ENCODE measurements at regions not wholly inside any gene's neighbourhood (a gene's known extent, or its start where the extent isn't known, plus 50 kb on each side); places are given as distances from the start of the nearest gene placed in this dataset.

DNA sequence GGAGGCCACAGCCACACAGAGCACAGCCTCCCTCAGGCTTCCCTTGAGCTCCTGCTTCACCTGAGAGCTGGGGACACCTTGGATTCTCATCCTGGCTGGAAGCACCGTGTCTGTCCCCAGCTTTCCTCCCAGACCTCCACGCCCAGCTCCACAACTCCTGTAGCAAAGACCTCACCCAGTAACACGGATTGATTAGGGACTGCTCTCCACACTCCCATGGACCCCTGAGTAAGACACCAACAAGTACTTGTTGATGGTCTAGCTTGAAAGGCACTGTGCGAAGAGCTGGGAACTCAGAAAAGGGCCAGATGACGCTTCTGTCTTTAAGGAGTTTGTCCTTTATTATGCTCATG lies 109.6 kb downstream of the DLL1 start:
- WGBS (ENCODE audit: low lambda C conversion rate, missing lambda C conversion rate), result 92% methylated on average over 5 of the region's 5 CpGs
- no peaks in the 10 kb centered on the region for H3K27me3 ChIP-seq
- no peak overlapping the region for H2AFZ ChIP-seq
- no peak for DNase-seq (ENCODE audit: low spot score)
- no peaks in the 10 kb centered on the region for H3K4me1 ChIP-seq (ENCODE audit: insufficient read depth)
- no peak overlapping the region for H3K4me3 ChIP-seq
- no peaks in the 10 kb centered on the region for H4K20me1 ChIP-seq (ENCODE audit: insufficient read depth, poor library complexity, severe bottlenecking)
- no peaks in the 10 kb centered on the region for H3K36me3 ChIP-seq (replicated peaks; ENCODE audit: insufficient read depth, low read depth)
- no peaks in the 10 kb centered on the region for H3K9me3 ChIP-seq (ENCODE audit: low read depth)
- no peaks in the 10 kb centered on the region for H3K79me2 ChIP-seq
- H3K27ac ChIP-seq, result no peak overlapping the region
- H3K4me2 ChIP-seq, result no peak overlapping the region
- no peaks in the 10 kb centered on the region for H3K9me2 ChIP-seq (replicated peaks; ENCODE audit: insufficient read depth)
- TF ChIP-seq EZH2phosphoT487 (IDR thresholded peaks at IDR 0.05; ENCODE audit: low read depth, severe bottlenecking, unreplicated experiment) (no peak), EZH2 (IDR thresholded peaks at IDR 0.05; ENCODE audit: borderline replicate concordance) (no peak)
- TF ChIP-seq, protein P1, sequence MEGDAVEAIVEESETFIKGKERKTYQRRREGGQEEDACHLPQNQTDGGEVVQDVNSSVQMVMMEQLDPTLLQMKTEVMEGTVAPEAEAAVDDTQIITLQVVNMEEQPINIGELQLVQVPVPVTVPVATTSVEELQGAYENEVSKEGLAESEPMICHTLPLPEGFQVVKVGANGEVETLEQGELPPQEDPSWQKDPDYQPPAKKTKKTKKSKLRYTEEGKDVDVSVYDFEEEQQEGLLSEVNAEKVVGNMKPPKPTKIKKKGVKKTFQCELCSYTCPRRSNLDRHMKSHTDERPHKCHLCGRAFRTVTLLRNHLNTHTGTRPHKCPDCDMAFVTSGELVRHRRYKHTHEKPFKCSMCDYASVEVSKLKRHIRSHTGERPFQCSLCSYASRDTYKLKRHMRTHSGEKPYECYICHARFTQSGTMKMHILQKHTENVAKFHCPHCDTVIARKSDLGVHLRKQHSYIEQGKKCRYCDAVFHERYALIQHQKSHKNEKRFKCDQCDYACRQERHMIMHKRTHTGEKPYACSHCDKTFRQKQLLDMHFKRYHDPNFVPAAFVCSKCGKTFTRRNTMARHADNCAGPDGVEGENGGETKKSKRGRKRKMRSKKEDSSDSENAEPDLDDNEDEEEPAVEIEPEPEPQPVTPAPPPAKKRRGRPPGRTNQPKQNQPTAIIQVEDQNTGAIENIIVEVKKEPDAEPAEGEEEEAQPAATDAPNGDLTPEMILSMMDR (IDR thresholded peaks at IDR 0.05; ENCODE audit: poor library complexity), result no peak

DNA sequence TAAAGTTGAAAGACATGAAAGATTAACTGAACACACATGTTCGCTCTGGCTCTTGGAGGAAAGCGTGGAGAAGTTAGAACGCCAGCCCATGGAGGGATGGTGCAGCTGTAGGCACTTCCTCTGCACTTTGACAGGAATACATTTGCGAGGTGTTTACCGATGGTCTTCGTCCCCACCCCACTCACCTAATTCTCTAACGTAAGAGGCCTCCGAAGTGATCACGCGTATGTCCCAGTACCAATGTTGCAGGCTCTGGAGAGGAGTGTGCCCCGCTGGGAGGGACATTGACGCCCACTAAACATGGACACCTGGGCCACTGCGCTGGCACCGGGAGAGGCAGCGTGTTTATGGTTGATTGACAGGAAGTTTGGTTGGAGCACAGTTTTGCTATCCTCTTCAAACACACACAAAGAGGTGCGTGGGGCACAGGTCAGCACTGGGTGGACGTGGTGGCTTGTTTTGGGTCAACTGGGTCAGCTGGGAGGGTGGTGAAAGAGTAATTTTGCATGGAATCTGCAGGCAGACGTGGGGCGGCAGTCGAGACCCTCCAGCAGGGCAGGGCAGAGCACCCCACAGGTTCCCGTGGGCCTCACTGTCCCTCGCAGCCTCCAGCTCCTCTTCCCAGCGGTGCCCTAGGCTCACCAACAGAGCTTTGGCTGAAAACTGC lies 110.1 kb downstream of the DLL1 start:
- DNase-seq (ENCODE audit: low spot score), result no peak
- Histone ChIP-seq H3K4me2 (no peak overlapping the region), H3K36me3 (replicated peaks; ENCODE audit: insufficient read depth, low read depth) (no peaks in the 10 kb centered on the region), H3K9me3 (ENCODE audit: low read depth) (no peaks in the 10 kb centered on the region), H3K79me2 (no peaks in the 10 kb centered on the region), H3K27me3 (no peaks in the 10 kb centered on the region), H2AFZ (no peak overlapping the region), H3K4me3 (no peak overlapping the region), H3K27ac (no peak overlapping the region), H3K9me2 (replicated peaks; ENCODE audit: insufficient read depth) (no peaks in the 10 kb centered on the region), H4K20me1 (ENCODE audit: insufficient read depth, poor library complexity, severe bottlenecking) (no peaks in the 10 kb centered on the region), H3K4me1 (ENCODE audit: insufficient read depth) (no peaks in the 10 kb centered on the region)
- WGBS (ENCODE audit: low lambda C conversion rate, missing lambda C conversion rate), result 84% methylated on average over 23 of the region's 23 CpGs
- TF ChIP-seq, protein P1 (IDR thresholded peaks at IDR 0.05; ENCODE audit: poor library complexity), result no peak
- TF ChIP-seq EZH2 (IDR thresholded peaks at IDR 0.05; ENCODE audit: borderline replicate concordance), result no peak

DNA sequence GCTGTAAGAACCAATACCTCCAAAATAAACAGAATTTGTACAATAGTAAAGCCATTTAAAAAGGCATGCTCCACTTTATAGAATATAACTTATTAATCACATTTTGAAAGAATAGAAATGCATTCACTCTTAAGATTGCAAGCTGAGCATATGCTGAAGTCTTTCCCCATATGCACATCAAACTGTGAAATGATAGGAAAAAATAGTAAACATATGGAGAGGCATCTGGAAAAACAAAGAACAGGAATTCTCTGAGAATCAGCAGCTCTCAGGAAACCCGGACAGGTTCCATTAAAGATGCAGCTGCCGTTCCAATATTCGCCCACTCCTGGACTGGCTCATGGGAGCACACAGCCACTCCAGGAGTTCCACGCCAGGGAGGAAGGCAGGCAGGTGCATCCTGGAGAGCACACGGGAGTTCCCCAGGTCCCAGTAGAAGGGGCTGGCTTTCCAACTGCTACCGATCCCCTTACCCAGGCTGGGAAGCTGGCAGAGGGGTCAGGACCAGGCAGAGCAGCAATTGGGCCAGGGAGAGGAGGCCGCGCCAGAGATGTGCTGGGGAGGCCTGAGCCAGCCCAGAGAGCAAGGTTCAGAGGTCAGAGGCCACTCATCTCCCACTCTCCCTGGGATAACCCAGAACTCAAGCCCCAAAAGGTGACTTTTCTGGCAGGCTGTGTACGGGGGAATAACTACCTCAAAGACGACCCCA lies 111.1 kb downstream of the DLL1 start:
- no peaks in the 10 kb centered on the region for H3K9me2 ChIP-seq (replicated peaks; ENCODE audit: insufficient read depth)
- TF ChIP-seq, protein P1 (IDR thresholded peaks at IDR 0.05; ENCODE audit: poor library complexity), result no peak
- H2AFZ ChIP-seq, result no peak overlapping the region
- 92% methylated on average over 10 of the region's 10 CpGs for WGBS (ENCODE audit: low lambda C conversion rate, missing lambda C conversion rate)
- H3K4me3 ChIP-seq, result no peak overlapping the region
- H3K27me3 ChIP-seq, result no peaks in the 10 kb centered on the region
- no peaks in the 10 kb centered on the region for H3K9me3 ChIP-seq (ENCODE audit: low read depth)
- H3K4me2 ChIP-seq, result no peak overlapping the region
- H3K79me2 ChIP-seq, result no peaks in the 10 kb centered on the region
- H3K27ac ChIP-seq, result no peak overlapping the region
- H3K4me1 ChIP-seq (ENCODE audit: insufficient read depth), result no peaks in the 10 kb centered on the region
- DNase-seq (ENCODE audit: low spot score), result no peak
- no peaks in the 10 kb centered on the region for H4K20me1 ChIP-seq (ENCODE audit: insufficient read depth, poor library complexity, severe bottlenecking)
- no peaks in the 10 kb centered on the region for H3K36me3 ChIP-seq (replicated peaks; ENCODE audit: insufficient read depth, low read depth)
